Gastroesophageal sphincter (tissue), 3 donors: ENCODE measurements at regions not wholly inside any gene's neighbourhood (a gene's known extent, or its start where the extent isn't known, plus 50 kb on each side); places are given as distances from the start of the nearest gene placed in this dataset.

Source experiments
- EP300 ChIP-seq: sonication (generic); formaldehyde crosslinking; IDR thresholded peaks from one replicate; pipeline ENCODE4 v1.6.1; 2017; ENCODE audit warnings: antibody characterized with exemption, mild to moderate bottlenecking
- POLR2A ChIP-seq, 2 donors: fragments of 450-650 bp; IDR thresholded peaks; one replicate each; pipeline ENCODE4 v1.6.1; 2017; ENCODE audit warnings: antibody characterized with exemption in 2 of 2, mild to moderate bottlenecking in 2 of 2, moderate library complexity in 1 of 2
- POLR2AphosphoS5 ChIP-seq: sonication (generic); formaldehyde crosslinking; IDR thresholded peaks from one replicate; pipeline ENCODE4 v1.6.1; 2017; ENCODE audit warnings: antibody characterized with exemption
- TF ChIP-seq, protein P1 (sequence below), 4 experiments: fragments of 200-600 bp in 2 of 4; fragments of 450-650 bp in 2 of 4; sonication (generic) in 1 of 4; IDR thresholded peaks; one replicate each; pipeline ENCODE4 v1.5.1; 2017 to 2019; ENCODE audit warnings: antibody characterized with exemption in 4 of 4, mild to moderate bottlenecking in 2 of 4, moderate library complexity in 2 of 4

DNA sequence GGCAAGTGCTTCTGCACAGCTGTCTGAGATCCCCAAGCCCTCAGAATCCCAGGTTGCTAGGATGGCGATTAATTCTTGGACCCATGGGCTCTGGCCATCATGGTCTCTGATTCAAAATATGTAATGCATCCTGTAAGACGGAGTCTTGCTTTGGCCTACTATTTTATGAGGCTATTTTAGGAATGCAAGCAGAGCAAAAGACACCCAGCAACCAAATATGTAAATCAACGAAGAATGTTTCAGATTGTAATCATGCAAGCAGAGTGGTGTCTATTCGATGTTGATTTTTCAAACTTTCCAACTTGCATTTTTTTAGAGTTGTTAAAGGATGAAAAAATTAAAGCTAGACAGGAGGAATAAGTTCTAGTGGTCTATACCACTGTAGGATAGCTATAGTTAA, 154.8 kb downstream of the COL6A3 start:
- TF ChIP-seq, protein P1, sequence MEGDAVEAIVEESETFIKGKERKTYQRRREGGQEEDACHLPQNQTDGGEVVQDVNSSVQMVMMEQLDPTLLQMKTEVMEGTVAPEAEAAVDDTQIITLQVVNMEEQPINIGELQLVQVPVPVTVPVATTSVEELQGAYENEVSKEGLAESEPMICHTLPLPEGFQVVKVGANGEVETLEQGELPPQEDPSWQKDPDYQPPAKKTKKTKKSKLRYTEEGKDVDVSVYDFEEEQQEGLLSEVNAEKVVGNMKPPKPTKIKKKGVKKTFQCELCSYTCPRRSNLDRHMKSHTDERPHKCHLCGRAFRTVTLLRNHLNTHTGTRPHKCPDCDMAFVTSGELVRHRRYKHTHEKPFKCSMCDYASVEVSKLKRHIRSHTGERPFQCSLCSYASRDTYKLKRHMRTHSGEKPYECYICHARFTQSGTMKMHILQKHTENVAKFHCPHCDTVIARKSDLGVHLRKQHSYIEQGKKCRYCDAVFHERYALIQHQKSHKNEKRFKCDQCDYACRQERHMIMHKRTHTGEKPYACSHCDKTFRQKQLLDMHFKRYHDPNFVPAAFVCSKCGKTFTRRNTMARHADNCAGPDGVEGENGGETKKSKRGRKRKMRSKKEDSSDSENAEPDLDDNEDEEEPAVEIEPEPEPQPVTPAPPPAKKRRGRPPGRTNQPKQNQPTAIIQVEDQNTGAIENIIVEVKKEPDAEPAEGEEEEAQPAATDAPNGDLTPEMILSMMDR (IDR thresholded peaks at IDR 0.05): no peak
- TF ChIP-seq EP300: no peak
- TF ChIP-seq POLR2A (IDR thresholded peaks at IDR 0.05): no peak
- TF ChIP-seq POLR2AphosphoS5: no peak
